ENCODE measurements at regions not wholly inside any gene's neighbourhood (a gene's known extent, or its start where the extent isn't known, plus 50 kb on each side); places are given as distances from the start of the nearest gene placed in this dataset.
"Not testable (repeated sequence)": the region's sequence is repeated elsewhere in the genome, so short reads cannot be mapped to it uniquely, and the experiment has no call there.

DNA sequence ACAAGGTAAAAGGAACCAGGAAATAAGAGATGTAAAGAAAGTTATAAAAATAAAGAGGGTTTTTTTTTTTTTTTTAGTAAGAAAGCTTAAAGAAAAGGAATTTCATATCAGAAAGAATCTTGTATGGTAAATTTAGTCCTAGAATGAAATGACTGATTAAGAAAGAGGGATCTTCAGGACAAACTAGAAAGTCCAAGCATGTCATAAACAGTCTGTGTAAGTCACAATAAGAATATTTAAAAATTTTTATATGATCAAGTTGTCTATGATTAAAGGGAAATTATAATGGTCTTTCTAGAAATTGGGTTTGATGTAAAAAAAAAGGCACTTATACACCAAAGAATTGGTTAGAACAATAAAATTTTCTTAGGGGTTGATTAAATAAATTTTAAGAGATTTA is 289.5 kb downstream of the XPNPEP1 start:
- no peak for DNase-seq

DNA sequence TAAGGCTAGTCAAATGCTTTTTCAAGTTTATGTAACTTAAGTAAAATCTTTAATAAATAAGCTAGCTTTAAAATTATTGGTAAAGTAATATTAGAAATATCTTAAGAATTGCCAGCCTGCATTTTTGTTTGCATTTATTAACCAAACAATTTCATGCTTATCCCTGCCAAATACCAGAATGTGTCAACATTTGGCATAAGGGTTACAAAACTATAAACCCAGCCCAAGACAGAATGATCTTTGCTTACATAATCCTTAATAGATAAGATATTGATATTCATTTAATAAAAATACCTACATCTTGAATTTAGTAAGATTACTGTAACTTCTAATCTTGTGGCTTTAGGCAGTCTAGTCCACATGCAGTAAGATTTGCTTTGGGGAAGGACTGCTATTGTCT is 290.3 kb downstream of the XPNPEP1 start:
- not testable (repeated sequence) for DNase-seq

DNA sequence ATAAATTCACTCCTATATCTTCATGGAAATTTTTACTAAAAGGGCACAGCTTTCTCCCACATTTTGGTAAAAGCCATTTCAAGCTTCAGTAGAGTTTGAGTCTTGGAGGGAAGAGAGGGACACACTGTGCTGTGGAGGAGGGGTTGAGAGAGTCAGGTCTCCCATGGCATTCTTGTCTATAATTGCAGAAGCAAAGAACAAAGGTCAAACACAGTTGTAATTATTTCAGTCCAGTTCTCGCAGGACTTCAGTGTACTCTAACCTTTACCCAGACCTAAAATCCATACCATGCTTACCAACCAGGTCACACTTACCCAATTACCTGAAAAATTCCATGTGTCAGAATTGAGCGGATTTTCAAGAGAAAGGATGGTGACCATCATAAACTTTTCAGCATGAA is 298.4 kb downstream of the XPNPEP1 start:
- DNase-seq, result no peak

DNA sequence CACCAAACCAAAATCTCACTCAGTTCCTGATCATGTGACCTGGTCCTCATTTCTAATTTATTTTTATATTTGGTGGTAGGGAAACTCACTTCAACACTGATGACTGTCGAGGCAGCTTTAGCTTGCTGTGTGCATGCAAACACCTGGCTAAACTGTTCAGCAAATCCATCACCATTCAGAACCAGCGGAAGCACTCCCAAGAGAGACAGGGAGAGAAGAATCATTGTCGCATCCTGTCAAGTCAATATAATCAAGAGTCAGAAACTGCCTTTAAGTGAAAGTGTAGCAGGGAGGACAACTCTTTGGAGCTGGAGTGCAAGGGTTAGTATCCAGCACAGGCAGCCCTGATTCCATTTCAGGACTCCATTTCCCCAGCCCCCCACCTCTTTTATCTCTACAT is 300.7 kb downstream of the XPNPEP1 start:
- DNase-seq, result no peak

DNA sequence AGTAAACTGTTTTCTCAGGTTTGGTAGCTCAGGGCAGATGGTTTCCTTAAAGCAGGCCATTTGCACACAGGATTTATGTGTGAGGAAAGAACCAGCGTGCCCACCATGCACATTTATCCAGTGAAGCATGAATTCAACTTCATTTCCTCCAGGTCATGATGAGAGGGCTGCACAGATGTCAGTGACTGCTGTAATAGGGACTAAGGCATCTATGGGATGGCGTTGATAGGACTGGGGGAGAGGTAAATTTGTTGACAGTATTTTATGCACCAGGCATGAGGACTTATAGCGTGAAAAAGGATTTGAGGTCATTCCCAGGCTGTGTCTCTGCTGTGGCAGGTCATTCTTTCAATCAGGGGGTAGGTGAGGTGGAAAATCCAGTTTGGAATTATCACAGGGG is 302.9 kb downstream of the XPNPEP1 start:
- DNase-seq, result no peak

DNA sequence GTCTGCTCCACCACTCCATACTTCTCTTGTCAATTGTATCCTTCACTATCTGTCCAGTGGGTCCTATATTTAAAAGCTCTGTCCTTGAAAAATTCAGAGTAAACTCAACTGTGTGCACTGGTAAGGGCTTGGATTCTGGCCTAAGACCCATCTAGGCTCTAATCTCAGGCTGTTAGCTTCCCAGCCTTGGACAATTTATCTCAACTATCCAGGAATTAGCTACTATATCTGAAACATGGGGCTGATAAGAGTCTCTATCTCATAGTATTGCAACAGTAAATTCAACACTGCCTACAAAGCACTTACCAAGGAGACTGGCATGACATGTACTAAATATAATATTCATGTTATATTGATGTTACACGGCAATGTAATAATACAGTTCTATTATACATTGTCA is 303.4 kb downstream of the XPNPEP1 start:
- no peak for DNase-seq

DNA sequence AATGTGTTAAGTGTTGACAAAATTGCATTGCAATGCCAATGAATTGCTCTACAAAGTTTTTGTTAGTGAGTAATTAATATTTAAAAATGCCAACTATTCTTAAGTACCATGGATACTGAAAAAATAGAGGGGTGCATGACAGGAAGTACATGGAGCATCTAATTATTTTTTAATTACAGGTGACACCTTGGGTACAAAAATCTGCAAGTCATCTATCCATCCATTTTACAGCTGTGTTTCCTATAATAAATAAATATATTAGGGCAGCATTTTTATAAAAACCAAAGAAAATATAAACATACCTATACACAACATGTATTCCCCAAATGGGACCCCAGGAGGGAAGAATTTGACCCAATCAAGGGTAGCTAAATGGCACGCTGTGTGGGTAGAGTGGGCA is 304.6 kb downstream of the XPNPEP1 start:
- no peak for DNase-seq

DNA sequence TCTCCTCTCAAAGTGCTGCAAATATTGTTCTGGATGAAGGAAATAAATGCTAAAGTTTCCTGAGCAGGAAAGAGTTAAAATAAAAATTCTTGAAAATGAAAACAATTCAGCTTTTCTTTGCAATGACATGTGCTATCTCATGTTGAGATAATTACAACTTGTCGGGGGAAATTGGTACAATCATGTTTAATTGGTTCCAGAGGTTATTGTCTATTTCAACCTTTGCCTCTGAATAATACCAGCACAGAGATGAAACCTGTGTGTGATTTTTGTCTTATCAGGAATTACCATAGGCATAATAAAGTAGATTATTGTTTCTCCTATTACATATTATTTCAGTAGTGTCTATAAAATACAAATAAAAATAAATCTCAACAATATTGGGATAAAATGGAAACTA is 305.0 kb downstream of the XPNPEP1 start:
- DNase-seq, result no peak

DNA sequence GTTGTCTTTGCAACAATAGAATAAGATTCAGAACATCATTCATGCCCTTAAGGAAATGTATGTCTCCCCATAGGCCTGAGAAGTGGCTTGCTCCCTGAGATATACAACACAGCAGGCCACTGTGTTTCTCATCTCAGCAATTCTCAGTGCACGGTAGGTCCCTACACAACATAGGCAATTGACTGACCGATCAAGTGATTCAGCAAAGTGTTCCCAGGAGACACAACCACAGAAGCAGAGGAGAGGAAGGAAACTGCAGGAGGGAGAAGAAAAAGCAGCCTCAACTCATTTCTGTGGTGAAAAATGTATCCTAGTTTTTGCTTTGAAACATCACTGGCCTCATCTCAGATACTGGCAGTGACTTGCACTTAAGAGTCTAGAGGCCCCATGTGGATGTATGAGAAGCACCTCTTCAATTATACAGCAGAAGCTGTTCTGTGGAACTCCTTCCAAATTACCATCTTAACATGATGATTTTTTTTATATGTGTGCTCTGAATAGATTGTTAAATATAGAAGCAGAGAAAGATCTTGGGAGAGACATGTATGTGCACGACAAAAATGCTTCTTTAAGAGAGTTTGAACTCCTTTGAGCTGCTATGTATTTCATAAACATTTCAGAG is 306.8 kb downstream of the XPNPEP1 start:
- no peak for DNase-seq

DNA sequence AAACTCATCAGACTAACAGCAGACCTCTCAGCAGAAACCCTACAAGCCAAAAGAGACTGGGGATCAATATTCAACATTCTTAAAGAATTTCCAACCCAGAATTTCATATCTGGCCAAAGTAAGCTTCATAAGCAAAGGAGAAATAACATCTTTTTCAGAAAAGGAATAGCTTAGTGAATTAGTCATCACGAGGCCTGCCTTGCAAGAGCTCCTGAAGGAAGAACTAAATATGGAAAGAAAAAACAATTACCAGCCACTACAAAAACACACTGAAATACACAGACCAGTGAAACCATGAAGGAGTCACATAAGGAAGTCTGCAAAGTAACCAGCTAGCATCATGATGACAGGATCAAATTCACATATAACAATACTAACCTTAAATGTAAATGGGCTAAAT is 328.0 kb downstream of the XPNPEP1 start:
- not testable (repeated sequence) for DNase-seq

DNA sequence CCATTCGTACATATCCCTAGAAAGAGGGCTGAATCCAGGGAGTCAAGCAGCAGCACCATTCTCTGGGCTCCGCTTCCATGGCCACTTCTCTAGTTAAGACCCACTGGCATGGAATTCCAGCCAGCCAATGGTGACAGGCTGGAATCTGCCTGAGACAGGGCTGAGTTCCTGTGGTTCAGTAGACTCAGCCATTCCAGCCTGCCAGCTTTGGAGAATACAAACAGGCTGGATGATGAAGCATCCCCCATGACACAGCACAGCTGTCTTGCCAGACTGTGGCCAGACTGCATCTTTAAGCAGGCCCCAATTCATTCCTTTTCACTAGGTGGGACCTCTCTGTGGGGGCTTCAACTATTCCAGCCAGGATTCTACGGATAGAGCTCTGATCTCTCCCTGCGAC is 329.6 kb downstream of the XPNPEP1 start:
- DNase-seq, result no peak

DNA sequence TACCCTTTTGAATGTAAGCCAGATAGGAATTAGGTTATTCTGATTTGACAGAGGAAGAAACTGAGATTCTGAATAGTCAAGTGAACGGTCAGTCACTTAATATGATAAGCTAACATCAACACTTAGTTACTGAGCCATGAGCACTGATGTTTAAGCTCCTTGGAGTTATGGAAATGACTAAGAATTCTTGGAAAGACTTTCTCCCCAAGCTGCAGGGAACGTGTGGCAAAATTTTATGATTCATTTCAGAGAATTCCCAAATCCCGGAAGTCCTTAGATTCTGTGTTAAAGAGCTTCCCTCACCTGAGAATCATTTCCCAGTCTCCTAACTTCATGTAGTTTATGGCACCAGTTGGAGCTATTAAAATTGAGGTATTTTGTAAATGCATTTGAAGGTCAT is 330.9 kb downstream of the XPNPEP1 start:
- DNase-seq, result no peak

DNA sequence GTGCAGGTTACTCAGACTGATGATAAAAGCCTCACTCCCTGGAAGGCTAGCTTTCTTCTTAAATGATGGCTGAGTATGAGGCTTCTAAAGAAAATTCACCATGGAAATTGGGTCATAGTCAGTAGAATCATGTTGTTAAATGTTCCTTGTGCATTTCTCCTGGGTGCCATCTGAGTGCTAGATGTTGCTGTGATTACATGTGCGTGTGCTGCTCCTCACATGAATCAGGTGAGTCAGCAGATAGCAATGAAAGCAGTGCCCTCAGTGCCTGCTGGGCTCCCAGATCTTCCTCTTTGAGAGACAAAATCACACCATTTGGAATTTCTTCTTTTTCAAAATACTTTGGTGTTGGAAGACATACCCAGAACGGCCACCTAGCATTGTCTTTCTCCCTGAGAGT is 331.7 kb downstream of the XPNPEP1 start:
- DNase-seq, result no peak

DNA sequence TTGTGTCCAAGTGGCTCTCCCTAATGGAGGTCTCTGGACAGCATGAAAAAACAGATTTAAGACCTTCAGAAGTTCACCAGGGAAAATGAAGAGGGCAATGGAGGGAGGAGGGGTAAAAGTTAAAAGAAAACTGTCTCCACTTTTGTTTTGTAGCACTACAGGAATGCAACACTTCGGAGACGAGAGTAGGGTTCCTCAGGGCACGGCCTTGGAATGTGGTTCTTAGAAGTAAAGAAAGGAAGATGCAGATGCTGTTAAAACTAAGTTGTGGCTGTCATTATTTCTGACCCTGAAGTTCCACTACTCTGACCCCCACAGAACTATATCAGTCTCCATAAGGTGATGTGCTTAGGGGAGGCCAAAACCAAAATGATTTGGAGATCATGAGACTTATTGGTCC is 335.1 kb downstream of the XPNPEP1 start:
- no peak for DNase-seq

DNA sequence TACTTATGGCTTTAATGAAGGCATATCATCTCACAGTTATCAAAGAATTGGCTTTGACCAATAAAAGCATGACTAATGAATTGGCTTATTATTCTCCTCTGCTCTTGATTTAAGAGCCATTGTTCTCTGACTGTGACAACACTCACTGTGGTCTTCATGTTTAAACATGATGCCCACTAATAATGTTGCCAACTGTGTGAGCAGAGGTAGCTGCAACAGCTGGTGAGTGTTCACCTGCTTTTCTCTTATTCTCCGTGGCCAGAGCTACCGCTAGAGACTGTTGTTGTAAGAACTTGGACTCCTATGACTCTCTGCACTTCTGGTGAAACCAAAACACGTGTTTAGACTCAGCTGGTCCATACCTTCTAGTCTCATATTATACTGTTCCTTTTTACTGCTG is 335.9 kb downstream of the XPNPEP1 start:
- DNase-seq, result no peak

DNA sequence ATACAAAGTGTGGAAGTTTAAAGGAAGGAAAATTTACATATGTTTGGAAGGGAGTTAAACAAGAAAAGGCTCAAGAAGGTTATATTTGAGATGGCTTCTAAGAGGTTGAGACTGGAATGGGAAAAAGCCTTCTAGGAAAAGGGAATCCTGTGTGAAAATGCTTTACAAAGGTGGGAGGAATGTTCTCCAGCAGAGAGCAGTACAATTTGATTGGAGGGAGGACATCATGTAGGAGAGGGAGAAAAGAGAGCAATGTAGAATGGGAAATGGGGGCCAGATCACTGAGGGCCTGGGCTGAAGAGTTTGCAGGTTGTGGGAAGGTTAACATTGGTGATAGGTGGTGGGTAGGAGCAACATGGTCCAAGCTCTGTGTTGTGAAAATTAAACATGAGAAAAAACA is 366.9 kb downstream of the XPNPEP1 start:
- DNase-seq, result no peak

DNA sequence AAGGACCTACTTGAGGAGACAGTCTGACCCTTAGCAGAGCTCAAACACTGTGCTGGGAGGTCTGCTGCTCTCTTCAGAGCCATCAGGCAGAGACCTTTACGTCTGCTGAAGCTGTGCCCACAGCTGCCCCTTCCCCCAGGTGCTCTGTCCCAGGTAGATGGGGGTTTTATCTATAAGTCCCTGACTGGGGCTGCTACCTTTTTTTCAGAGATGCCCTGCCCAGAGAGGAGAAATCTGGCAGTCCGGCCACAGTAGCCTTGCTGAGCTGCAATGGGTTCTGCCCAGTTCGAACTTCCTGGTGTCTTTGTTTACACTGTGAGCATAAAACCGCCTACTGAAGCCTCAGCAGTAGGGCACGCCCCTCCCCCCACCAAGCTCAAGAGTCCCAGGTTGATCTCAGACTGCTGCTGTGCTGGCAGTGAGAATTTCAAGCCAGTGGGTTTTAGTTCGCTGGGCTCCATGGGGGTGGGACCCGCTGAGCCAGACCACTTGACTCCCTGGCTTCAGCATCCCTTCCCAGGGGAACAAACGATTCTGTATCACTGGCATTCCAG is 381.2 kb downstream of the XPNPEP1 start:
- not testable (repeated sequence) for DNase-seq

DNA sequence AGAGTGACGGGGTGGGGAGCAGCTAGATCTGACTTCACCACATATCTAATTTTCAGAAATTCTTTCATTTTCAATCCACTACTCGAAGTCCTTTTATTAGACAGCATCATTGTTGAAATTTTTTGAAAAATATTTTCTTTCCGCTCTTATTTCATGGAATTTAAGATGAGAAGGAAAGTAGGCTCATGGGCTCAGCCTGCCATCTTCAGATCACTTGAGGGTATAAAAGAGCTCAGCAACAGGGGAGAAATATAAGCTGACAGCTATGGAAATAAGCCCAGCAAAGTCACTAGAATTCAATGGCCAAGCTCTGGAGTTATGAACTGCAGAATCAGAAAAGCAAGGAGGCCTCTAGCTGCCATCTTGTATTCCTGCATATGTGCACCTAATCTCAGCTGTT is 389.1 kb downstream of the XPNPEP1 start:
- DNase-seq, result no peak

DNA sequence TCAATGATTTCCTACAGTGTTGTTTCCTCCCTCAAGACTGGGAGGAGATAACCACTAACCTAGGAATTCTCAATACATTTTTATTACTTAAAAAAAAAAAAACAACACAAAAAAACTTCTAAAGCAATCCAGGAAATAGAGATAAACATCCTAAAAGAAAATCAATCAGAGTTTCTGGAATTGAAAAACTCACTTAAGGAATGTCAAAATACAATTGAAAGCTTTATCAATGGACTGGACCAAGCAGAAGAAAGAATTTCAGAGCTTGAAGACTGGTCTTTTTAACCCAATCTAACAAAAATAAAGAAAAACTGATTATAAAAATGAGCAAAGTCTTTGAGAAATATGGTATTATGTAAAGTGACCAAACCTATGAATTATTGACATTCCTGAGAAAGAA is 394.1 kb downstream of the XPNPEP1 start:
- DNase-seq, result no peak

DNA sequence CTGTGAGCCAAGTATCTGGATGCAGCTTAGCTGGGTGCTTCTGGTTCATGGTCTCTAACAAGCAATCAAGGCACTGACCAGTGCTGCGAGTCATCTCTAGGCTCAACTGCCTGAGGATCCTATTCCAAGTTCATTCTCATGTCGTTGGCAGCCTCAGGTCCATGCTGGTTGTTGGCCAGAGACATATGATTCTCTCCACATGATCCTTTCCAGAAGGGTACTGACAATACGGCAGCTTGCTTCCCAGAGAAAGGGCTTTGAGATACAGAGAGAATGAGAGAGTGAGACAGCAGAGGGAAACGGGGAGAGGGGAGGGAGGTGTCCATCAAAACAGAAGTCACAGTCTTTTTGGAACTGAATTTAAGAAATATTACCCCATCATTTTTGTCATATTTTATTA is 405.6 kb downstream of the XPNPEP1 start:
- no peak for DNase-seq

DNA sequence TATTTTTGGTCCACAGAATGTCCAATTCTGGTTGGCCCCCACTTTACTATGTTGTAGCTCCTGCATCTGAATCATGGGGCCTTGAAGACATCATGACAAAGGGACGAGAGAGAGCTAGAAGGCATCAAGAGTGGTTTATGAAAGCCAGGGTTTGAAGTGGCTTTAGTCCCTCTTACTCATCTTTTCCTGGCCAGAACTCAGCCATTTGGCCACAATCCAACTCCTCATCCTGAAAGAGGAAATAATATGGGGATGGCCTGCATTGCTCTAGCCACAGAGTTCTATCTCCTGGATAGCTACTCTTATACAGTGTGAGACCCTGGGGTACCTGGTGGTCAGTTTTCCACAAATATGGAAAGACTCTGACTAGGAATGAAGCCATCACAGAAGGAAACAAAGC is 418.9 kb downstream of the XPNPEP1 start:
- DNase-seq, result no peak

DNA sequence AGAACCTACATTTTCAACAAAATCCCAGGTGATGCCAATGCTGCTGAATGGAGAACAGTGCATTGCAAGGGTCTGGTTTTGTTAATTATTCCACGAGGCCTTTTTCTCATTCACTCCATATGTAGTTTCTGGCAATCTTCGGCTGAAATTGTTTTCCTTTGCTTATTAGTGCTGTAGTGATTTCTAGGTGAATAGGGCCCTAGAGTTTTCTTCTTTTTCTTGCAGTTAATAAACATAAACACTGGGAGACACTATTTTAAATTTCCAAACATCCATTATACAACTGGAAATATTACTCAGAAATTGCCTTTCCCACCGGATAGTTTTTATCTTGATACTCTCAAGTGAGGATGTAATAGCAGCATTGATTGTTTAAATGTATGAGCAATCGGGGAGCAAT is 435.6 kb downstream of the XPNPEP1 start:
- no peak for DNase-seq

DNA sequence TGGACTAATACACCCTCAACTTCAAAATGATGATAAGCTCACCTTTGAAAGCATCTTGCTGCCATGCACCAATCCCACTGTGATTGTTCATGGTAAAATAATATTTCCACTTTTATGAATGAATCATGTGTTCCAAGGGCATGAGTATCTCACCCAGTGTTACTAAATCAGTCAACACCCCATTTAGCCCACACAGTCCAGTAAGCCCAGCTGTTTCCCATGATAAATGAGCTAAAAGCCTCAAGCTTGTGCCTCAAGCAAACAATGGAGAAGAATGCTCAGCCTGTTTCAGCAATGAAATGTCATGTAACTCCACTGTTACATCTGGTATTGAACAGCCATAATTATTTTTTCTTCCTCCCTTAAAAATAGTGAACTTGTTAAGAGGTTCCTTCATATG is 442.5 kb downstream of the XPNPEP1 start:
- no peak for DNase-seq

DNA sequence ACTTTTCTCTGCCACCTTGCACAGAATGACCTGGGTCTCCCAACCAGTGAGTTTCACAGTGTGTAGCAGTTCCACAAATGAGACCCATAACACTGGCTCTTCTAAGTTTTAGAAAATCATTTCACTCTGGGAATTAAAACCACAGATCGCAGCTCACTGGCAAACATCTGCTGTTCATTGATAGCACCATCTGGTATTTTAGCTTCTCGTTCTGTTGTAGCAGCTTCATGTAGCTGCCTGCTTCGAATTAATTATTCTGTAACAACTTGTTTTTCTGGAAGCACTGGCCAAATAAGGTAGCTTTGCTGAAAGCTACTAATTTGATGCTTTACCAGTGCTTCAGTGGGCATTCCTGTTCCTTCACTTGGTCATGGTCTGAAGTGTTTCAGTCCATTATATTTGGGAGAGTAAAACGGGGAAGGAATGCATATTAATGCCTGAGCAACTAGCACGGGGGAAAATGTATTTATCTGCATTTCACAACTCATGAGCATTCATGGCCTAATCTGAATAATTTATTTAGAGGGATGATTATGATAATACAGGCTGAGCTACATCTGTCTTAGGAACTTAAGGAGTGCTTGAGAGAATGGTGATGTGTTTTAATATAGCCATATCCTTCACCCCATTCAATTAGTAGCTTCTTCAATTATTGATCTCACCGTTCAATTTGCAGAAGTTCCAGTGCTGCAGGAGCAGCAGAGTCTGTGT is 447.4 kb downstream of the XPNPEP1 start:
- DNase-seq, result no peak

DNA sequence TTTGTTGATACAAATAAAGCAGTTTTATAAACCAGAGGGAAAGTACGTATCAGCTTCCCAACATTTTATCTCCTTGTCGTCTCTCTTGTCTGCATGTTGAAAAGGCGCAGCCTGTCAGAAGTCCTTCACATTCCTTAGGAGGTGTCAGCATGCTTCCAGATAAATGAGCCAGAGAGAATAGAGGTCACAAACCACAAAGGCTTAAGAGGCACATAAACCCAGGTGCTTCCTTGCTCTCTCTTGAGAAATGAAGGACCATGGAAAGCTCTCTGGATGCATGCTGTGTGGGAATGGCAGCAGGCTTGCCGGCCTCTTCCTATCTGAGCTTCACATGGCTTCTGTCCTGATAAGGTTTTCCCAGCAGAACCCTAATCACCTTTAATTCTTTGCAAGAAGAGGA is 448.5 kb downstream of the XPNPEP1 start:
- DNase-seq, result no peak
